ENCODE measurements at regions not wholly inside any gene's neighbourhood (a gene's known extent, or its start where the extent isn't known, plus 50 kb on each side); places are given as distances from the start of the nearest gene placed in this dataset.

- TF ChIP-seq POLR2A (IDR thresholded peaks at IDR 0.05; ENCODE audit: low read depth, low read length) (no peak), TAF1 (IDR thresholded peaks at IDR 0.05; ENCODE audit: borderline replicate concordance, low read depth, low read length) (no peak)
These were observed 143.4 kb upstream of the ADO start for GRCh38 chr10:62661143-62661542.
